ENCODE measurements at regions not wholly inside any gene's neighbourhood (a gene's known extent, or its start where the extent isn't known, plus 50 kb on each side); places are given as distances from the start of the nearest gene placed in this dataset.

DNA sequence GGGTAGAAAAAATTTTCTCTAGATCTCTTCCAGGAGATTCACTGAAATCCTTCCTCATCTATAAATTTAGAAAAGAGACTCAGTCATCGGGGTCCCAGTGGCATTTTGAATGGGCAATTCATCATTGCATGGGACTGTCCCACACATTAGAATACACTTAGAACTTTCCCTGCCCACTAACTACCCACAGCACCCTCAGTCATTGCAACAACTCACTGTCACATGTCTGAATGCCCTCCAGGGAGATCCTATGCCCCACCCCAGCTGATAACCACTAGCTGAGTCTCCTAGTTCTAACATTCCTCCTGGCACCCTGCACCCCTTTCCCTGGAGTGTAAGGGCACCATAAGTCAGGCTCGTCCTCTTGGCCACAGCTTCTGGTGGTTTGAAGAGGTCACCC lies 89.6 kb downstream of the INSIG2 start:
- H3K9me2 ChIP-seq, result no peaks in the 10 kb centered on the region
- no peak overlapping the region for H3K4me2 ChIP-seq
- no peaks in the 10 kb centered on the region for H4K20me1 ChIP-seq (ENCODE audit: insufficient read depth)
- no peaks in the 10 kb centered on the region for H3K9me3 ChIP-seq
- no peak for DNase-seq
- TF ChIP-seq, protein P1, sequence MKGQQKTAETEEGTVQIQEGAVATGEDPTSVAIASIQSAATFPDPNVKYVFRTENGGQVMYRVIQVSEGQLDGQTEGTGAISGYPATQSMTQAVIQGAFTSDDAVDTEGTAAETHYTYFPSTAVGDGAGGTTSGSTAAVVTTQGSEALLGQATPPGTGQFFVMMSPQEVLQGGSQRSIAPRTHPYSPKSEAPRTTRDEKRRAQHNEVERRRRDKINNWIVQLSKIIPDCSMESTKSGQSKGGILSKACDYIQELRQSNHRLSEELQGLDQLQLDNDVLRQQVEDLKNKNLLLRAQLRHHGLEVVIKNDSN (IDR thresholded peaks at IDR 0.05; ENCODE audit: borderline replicate concordance, low read depth), result no peak
- TF ChIP-seq POLR2AphosphoS5 (IDR thresholded peaks at IDR 0.05; ENCODE audit: low read depth, low read length) (no peak), JUND (IDR thresholded peaks at IDR 0.05) (no peak), RXRA (IDR thresholded peaks at IDR 0.05; ENCODE audit: borderline replicate concordance, low read depth) (no peak), NFIC (IDR thresholded peaks at IDR 0.05; ENCODE audit: borderline replicate concordance) (no peak), GABPA (IDR thresholded peaks at IDR 0.05; ENCODE audit: low read depth) (no peak), CHD2 (IDR thresholded peaks at IDR 0.05; ENCODE audit: low read length, partially characterized antibody) (no peak), RAD21 (IDR thresholded peaks at IDR 0.05; ENCODE audit: low read length) (no peak), NRF1 (IDR thresholded peaks at IDR 0.05; ENCODE audit: low read depth, low read length) (no peak), FOXM1 (IDR thresholded peaks at IDR 0.05; ENCODE audit: low read depth) (no peak), TCF12 (IDR thresholded peaks at IDR 0.05) (no peak), TEAD4 (IDR thresholded peaks at IDR 0.05; ENCODE audit: borderline replicate concordance, insufficient read depth) (no peak), TAF1 (IDR thresholded peaks at IDR 0.05; ENCODE audit: borderline replicate concordance, low read depth, low read length) (no peak), GATA2 (CRISPR knock-in tag; IDR thresholded peaks at IDR 0.05) (no peak)
- TF ChIP-seq, protein P2, sequence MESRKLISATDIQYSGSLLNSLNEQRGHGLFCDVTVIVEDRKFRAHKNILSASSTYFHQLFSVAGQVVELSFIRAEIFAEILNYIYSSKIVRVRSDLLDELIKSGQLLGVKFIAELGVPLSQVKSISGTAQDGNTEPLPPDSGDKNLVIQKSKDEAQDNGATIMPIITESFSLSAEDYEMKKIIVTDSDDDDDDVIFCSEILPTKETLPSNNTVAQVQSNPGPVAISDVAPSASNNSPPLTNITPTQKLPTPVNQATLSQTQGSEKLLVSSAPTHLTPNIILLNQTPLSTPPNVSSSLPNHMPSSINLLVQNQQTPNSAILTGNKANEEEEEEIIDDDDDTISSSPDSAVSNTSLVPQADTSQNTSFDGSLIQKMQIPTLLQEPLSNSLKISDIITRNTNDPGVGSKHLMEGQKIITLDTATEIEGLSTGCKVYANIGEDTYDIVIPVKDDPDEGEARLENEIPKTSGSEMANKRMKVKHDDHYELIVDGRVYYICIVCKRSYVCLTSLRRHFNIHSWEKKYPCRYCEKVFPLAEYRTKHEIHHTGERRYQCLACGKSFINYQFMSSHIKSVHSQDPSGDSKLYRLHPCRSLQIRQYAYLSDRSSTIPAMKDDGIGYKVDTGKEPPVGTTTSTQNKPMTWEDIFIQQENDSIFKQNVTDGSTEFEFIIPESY (IDR thresholded peaks at IDR 0.05; ENCODE audit: borderline replicate concordance, low read depth), result no peak
- TF ChIP-seq, protein P3, sequence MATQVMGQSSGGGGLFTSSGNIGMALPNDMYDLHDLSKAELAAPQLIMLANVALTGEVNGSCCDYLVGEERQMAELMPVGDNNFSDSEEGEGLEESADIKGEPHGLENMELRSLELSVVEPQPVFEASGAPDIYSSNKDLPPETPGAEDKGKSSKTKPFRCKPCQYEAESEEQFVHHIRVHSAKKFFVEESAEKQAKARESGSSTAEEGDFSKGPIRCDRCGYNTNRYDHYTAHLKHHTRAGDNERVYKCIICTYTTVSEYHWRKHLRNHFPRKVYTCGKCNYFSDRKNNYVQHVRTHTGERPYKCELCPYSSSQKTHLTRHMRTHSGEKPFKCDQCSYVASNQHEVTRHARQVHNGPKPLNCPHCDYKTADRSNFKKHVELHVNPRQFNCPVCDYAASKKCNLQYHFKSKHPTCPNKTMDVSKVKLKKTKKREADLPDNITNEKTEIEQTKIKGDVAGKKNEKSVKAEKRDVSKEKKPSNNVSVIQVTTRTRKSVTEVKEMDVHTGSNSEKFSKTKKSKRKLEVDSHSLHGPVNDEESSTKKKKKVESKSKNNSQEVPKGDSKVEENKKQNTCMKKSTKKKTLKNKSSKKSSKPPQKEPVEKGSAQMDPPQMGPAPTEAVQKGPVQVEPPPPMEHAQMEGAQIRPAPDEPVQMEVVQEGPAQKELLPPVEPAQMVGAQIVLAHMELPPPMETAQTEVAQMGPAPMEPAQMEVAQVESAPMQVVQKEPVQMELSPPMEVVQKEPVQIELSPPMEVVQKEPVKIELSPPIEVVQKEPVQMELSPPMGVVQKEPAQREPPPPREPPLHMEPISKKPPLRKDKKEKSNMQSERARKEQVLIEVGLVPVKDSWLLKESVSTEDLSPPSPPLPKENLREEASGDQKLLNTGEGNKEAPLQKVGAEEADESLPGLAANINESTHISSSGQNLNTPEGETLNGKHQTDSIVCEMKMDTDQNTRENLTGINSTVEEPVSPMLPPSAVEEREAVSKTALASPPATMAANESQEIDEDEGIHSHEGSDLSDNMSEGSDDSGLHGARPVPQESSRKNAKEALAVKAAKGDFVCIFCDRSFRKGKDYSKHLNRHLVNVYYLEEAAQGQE (IDR thresholded peaks at IDR 0.05; ENCODE audit: low read depth, low read length), result no peak
- TF ChIP-seq, protein P4, sequence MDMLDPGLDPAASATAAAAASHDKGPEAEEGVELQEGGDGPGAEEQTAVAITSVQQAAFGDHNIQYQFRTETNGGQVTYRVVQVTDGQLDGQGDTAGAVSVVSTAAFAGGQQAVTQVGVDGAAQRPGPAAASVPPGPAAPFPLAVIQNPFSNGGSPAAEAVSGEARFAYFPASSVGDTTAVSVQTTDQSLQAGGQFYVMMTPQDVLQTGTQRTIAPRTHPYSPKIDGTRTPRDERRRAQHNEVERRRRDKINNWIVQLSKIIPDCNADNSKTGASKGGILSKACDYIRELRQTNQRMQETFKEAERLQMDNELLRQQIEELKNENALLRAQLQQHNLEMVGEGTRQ (IDR thresholded peaks at IDR 0.05; ENCODE audit: borderline replicate concordance, low read depth, low read length), result no peak
- TF ChIP-seq, protein P5, sequence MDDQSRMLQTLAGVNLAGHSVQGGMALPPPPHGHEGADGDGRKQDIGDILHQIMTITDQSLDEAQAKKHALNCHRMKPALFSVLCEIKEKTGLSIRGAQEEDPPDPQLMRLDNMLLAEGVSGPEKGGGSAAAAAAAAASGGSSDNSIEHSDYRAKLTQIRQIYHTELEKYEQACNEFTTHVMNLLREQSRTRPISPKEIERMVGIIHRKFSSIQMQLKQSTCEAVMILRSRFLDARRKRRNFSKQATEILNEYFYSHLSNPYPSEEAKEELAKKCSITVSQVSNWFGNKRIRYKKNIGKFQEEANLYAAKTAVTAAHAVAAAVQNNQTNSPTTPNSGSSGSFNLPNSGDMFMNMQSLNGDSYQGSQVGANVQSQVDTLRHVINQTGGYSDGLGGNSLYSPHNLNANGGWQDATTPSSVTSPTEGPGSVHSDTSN (IDR thresholded peaks at IDR 0.05), result no peak
- TF ChIP-seq, protein P6, sequence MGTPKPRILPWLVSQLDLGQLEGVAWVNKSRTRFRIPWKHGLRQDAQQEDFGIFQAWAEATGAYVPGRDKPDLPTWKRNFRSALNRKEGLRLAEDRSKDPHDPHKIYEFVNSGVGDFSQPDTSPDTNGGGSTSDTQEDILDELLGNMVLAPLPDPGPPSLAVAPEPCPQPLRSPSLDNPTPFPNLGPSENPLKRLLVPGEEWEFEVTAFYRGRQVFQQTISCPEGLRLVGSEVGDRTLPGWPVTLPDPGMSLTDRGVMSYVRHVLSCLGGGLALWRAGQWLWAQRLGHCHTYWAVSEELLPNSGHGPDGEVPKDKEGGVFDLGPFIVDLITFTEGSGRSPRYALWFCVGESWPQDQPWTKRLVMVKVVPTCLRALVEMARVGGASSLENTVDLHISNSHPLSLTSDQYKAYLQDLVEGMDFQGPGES (IDR thresholded peaks at IDR 0.05; ENCODE audit: low read depth, low read length), result no peak
- no peak overlapping the region for H2AFZ ChIP-seq (ENCODE audit: low read depth)
- H3K9ac ChIP-seq, result no peak overlapping the region
- peaks cover 6% of the 10 kb centered on the region; the same call in 1 of the 2 replicates for H3K27me3 ChIP-seq (ENCODE audit: insufficient read depth)
- ChIA-PET CTCF (interaction anchor here (0.8 to 1.3 kb wide), 2 partner anchors 44 to 131 kb away, joined by 3 to 4 read pairs; no protein-coding TSS in a partner anchor), POLR2A (no interaction called here)
- no peak overlapping the region for H3K27ac ChIP-seq (ENCODE audit: low read depth in 2 of 2, low read length in 1 of 2)
- no peaks in the 10 kb centered on the region for H3K36me3 ChIP-seq (replicated peaks in 1 of 2; ENCODE audit: control insufficient read depth in 1 of 2, insufficient read depth in 2 of 2, low read length in 1 of 2)
- H3K79me2 ChIP-seq (ENCODE audit: insufficient read depth), result no peaks in the 10 kb centered on the region
- H3K4me3 ChIP-seq (ENCODE audit: low read depth in 2 of 2, low read length in 1 of 2), result no peak overlapping the region
- H3F3A ChIP-seq (replicated peaks; ENCODE audit: insufficient read depth), result no peaks in the 10 kb centered on the region
- no peaks in the 10 kb centered on the region for H3K4me1 ChIP-seq (ENCODE audit: control insufficient read depth in 1 of 2, insufficient read depth in 2 of 2, low read depth in 1 of 2, low read length in 1 of 2)
- 21% methylated on average over 2 of the region's 2 CpGs for WGBS (ENCODE audit: low lambda C conversion rate)
